NCI-H345 (cell line): ENCODE measurements at regions not wholly inside any gene's neighbourhood (a gene's known extent, or its start where the extent isn't known, plus 50 kb on each side); places are given as distances from the start of the nearest gene placed in this dataset.

Source experiments
- DNase-seq: peaks from one replicate; lab custom pipeline; 2025; lab: John Stamatoyannopoulos, UW

DNA sequence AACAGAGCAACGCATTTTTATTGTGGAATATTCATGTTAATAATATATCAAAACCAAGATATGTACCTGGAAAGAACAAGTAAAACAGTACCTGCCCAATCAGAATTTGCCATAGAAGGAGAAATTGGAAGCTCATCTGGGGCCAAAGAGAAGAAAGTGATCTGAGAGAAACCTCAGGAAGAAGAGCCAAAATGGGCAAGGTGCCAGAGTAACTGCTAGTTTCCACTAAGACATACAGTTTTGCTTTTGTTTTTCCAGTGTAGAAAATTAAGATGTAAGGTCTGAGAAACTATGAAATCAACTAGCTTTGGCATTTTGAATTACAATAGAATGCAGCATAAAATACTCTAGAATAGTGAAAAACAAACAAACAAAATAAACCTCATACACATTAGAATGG is 2201.2 kb downstream of the ARAP2 start:
- no peak for DNase-seq

DNA sequence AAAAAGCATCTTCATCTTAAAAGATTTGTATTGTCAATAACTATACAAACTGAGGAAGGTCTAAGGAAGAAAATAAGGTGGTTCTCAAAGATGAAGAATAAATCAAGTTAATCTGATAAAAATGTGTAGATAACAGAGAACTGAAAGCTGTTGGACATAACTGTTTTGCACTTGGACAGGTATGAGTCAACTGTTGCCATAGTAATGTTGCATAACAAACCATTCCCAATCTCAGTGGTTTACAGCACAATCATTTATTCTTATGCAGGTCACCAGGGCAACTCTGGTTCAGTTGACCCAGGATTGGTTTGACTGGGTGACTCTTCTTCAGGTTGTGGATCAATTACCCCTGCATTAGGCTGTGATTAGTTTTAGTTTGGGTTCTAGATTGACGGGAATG is 2197.7 kb downstream of the ARAP2 start:
- DNase-seq = no peak

DNA sequence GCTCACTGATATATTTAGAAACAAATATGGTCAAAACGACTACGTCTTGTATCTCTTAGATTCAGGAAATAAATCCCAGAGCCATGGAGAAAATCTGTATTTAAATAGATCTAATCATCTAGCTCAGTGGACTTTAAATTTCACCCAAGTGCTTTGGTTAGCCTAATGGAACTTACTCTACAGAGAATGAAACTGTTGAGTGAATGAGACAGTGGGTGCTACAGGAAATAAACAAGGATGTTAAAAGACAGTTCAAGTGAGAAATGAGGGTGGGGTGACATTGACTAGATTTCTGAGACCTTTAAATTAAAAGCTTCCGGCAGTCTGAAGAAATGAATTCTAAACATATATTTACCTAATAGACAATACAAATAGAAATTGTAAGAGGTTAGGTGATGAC is 2197.0 kb downstream of the ARAP2 start:
- no peak for DNase-seq

DNA sequence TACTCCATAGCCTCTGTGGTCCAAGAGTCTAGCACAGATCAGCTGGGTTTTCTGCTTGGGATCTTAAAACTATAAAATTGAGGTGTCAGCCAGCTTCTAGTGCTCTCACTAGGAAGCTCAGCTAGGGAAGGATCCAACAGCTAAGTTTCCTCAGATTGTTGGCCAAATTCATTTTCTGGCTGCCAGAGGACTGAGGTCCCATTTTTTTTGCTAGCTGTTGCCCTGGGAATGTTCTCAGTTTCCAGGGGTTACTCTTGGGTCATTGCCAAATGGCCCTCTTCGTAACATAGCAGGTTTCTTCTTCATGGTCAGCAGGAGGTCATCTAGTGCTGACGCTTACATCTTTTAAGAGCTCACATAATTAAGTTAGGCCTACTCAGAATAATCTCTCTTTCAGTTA is 2178.2 kb downstream of the ARAP2 start:
- no peak for DNase-seq

DNA sequence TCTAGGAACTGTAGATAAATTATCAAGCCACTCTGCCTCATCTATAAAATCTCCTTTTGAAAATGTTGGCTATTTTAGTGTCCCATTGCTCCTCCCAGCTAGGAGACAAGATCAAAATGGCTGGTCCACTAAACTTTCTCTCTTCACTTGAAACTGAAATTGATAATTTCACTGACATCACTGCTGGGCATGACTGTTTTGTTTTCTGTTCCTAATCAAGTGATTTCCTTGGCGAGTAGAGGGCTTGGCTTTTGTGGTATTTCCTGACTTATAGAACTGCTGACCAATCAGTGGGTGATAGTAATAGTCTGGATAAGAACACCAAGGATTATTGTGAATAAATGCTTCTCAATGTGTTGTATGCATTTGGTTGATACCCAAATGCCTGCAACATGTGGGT is 2152.9 kb downstream of the ARAP2 start:
- no peak for DNase-seq

DNA sequence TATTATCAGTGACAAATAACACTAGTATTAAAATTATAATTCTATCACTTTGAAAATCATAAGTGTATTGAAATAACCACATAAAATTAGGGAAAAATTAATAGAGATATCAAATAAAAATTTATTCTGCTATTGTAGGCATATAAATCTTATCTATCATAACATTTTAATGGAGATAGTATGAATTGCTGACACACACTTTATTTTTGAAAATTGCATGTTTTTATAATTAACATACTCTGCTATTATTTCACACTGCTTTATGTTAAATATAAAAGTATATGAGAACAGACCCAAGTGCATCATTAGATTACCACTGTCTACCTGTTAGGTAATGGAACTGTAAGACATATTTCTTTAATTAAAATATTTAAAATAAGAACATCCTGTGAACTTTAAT is 2150.2 kb downstream of the ARAP2 start:
- DNase-seq = no peak

DNA sequence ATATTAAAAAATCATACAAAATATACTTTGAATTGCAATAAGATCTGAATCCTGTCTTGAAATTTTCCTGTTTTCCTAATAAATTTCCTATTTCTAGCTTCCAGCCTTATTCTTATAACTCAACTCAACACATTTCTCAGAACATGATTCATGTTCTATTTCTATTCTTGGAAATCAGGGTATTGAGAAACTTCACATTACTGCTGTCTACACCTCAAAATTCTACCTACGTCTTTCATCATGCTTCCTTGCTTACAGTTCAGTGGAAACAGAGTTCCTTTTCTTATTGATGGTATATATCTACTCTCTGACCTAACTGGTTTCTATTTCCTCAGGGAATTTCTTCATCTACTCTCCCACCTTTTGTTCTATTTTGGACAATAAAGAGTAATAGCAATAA is 2139.0 kb downstream of the ARAP2 start:
- no peak for DNase-seq

DNA sequence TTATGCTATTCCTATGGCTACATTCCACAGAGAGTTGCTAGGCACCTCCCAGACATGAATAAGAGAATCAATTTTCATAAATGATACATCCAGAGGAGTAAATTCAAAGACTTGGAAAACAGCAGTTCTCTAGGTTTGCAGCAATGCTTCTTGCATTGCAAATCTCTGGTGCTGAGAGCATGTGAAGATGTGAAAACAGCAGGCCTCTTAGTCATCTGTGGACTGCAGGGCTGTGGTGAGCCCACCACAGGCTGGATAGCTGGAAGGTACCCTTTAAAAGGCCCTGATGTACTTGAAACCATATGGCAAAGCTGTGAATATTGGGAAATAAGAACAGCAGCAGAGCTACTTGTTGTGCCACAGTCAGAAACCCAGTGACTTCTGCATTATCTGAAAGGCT is 2135.9 kb downstream of the ARAP2 start:
- no peak for DNase-seq

DNA sequence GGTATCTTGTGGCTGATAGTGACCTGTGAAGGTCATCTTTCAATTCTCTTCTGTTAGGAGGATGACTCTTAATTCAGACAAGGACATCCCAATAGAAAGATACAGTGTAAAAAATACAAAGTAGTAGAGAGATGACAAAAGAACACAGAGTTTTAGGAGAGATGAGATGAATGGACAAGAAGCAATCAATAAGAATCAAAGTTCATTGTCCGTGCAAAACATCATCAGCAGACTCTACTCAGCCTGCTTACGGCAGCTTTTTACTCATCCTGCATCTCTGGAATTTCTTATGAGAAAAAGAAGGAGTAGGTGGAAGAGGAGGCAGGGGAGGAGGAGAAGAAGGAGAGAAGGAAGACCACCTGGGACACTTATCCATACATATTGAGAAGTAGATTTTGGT is 2131.7 kb downstream of the ARAP2 start:
- DNase-seq = no peak

DNA sequence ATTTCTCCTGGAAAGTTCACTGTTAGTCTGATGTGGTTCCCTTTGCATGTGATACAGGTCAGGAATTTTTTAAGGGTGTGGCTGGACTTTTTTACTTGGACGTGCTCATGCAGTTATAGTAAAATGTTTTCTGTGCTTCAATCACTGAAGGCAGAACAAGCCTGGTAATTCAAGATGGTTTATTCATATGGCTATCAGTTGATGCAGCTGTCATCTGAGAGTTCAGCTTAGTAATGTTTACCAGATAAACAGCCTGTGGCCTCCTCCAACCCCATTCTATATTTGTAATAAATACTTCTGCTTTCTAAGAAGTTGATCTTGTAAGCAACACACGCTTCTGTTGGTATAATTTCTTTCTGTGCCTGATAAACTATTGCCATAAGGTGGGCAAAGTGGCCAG is 2105.9 kb downstream of the ARAP2 start:
- DNase-seq = no peak

DNA sequence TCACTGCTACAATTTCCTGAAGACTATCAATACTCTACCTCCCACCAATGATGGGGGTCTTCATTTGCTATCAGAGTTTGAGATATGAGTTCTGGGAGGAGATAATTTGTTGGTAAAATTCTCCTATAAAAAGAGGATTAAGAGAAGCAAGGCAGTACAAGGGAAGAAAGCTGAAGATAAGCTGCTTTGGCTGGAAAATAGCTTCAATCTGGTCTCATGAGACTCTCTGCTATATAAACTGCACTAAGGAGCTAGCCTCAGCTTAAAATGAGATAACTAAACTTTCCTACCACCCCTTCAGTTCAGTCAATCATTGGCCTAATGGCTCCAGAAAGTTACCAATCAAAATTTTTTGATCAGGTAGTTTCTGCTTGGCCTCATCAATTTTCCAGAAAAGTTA is 2105.0 kb downstream of the ARAP2 start:
- DNase-seq = no peak

DNA sequence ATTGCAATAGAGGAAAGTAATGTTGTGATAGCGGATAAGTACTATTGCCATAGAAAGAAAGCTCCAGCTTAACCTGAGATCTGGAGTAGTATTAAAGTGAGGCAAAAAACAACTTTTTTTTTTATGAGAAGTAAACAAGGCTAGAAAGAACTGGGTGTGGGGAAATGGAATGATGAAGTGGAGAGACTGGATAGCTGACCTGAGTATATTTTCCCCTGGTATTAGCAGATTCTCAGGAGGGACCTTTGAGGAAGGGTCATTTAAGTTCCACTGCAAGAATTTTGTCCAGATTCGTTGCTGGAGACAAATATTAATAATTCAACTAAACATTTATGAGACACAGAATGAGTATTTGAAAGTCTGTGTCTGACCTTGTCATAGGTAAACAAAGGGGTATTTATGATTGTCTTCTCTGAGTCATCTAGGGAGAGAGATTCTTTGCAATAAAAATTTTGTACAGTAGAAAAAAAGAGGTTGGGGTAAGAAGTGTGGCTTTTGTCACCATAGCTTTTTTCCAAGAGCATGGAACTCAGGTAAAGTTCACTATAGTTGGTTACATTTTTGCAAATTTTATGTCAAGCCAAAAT is 2095.9 kb downstream of the ARAP2 start:
- DNase-seq = no peak

DNA sequence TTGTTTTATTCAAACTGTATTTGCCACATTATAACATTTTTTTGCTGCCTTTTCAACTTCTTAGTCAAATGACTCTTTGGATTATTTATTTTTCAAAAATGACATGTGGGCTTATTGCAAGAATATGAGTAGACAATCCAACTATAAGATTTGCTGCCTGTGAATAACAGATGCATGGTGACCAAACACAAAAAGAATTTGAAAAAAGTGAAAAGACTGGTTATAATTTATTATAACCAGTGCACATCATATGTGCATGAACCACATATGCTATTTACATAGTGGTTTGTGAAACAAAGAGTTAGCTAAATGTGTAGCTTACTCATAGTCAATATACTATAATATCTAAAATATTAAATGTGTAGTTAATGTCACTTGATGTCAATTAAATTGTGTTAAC is 2086.8 kb downstream of the ARAP2 start:
- no peak for DNase-seq

DNA sequence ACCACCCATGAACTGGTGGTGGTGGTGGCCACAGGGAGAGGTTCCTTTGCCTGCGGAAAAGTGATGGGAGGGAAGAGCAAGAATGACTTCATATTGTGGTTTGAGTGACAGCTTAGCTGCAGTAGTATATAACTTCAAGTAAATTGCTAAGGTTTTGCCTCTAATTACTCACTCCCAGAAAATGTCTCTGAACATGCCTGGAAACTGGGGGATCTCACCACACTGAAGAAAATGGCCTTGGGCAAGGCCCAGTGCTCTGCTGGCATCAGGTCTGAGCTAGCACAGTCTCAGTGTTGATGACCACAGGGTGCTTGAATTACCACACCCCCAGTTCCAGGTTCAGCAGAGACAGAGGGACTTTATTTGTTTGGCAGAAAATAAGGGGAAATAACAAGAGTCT is 2085.4 kb downstream of the ARAP2 start:
- no peak for DNase-seq

DNA sequence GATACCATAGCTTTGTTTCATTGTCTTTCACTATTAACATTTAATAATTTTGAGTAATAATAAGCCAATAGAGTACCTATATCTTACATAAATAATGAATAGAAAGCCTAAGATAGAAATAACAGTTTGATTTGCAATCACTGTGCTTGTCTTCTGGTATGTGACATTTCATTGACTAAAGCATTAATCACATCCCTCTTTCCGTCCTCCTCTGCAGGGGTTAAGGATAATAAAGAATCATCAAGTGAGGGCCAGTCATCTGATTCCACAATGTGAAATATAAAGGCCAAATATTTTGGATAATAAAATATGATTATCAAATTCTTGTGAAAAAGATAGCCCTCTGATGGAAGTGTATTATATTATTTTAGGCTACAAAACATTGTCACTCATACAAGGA is 2073.4 kb downstream of the ARAP2 start:
- DNase-seq = no peak

DNA sequence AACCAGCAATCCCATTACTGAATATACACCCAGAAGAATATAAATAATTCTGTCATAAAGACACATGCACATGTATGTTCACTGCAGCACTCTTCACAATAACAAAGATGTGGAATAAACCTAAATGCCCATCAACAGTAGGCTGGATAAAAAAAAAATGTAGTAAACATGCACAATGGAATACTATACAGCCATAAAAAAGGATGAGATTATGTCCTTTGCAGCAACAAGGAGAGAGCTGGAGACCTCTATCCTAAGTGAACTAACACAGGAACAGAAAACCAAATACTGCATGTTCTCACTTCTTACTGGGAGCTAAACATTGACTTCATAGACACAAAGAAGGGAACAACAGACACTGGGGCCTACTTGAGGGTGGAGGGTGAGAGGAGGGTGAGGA is 2067.7 kb downstream of the ARAP2 start:
- DNase-seq = no peak

DNA sequence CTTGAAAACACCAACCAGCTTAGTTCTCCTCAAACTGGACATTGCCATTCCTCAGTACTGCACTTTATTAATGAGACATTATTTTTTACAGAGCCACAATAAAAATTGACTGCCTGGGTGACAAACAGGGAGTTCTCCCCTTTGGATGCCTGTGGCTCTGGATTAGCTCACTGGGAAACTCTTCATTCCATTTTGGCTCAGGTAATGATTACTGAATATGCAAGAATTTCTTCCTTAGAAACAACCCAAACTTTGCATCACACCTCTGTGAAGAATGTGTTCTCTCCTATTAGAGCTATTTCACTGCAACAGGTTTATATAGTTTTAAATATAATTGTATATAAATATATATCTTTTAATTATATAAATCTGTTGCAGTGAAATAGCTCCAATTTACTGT is 2065.8 kb downstream of the ARAP2 start:
- DNase-seq = no peak

DNA sequence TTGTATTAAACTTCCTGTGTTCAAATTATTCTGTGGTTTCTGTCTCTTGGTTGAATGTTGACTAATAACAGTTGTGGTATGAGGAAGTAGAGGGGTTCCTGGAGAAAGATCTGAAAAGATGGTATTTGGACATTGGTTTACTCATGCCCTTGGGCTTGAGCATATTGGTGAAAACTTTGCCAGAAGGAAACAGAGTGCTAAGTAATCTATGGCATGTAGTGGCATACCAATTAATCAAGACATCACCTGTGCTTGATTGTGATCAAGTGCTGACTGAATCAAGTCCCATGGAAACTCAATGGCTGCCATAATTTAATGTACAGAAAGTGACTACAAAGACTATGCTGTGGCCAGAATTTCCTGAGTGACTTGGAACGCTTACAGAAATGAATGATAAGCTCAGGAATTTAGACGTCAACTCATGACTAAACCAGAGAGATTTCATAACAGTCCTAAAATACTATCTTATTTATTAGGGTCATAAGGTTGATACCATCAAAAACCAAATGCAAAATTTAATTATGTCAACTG is 2062.9 kb downstream of the ARAP2 start:
- DNase-seq = no peak

DNA sequence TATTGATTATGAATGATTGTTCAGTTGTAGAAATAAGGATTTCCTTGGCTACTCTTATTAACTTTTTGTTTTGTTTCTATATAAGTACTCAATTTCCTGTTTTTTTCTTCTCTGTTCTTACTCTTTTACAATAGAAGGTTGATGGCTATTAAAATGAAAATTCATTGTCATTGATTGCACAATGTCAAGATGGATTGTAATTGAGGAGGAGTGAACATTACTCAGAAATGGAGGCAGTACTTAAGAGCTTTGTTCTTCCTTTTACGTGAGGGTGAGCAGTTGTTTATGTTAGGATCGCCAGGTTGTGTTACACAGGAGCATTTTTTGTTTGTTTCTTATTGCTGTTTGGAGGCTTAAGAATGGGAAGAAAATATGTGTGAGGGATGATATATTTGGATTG is 2062.4 kb downstream of the ARAP2 start:
- DNase-seq = no peak

DNA sequence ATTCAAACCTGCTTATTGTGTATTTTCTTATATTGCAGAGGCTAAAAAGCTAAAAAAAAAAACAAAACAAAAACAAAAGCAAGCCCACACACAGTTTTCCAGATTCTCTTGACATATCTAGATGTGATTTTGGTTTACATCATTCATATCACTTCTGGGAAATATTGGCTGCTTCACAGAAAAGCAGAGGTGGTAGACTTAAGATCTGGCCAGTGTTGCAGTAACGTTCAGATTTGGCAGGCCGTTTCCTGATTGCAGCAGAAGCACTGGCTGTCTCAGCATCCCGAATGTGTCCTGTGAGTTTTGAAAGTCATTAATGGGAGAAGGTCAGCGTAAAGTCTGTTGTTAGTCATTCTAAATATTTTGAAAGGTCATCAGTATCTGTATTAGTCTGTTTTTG is 2062.0 kb downstream of the ARAP2 start:
- DNase-seq = no peak

DNA sequence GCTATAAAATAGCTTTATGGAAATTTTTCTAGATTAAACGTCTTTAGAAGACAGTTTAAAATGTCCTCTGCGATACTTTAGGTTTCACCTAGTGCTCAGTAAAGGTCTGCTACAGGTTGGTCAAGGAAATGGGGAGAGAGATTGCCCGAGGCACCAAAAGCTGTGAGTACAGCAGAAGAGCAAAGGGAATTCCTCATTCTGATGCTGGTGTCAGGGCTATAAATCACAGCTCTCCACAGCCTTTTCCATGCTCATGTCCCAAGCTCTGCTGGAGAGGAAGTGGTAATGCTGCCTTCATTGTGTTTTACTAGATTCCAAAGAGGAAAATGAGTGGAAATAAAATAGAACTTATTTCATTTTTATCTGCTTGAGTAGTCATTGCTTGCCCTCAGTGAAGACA is 2060.4 kb downstream of the ARAP2 start:
- no peak for DNase-seq

DNA sequence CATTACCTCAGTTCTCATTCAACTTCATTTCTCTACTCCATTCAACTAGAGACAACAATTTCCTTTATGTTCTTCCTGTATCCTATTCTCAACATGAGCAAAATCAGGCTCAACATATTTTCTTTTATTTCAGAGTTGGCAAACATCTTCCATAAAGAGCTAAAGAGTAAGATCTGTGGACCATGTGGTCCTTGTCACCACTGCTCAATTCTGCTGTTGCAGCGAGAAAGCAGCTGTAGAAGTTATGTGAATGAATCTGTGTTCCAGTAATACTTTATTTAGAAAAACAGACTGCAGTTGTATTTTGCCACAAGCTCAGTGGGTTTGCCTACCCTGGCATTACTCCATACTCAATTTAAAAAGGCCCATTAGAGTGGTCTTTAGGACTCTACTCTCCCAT is 2057.3 kb downstream of the ARAP2 start:
- no peak for DNase-seq

DNA sequence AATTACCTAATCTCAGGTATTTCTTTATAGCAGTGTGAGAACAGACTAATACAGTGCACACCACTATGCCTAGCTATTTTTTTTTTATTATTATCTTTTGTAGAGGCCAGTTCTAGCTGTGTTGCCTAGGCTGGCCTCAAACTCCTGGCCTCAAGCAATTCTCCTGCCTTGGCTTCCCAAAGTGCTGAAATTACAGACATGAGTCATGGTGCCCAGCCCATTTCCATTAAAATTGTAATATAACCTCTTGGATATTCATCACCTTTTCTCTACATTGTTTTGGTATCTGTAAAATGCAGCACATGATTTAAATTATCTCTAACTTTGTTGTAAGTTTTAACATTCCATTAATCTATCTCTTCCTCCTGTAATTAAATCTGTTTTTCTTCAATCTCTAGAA is 2052.9 kb downstream of the ARAP2 start:
- no peak for DNase-seq

DNA sequence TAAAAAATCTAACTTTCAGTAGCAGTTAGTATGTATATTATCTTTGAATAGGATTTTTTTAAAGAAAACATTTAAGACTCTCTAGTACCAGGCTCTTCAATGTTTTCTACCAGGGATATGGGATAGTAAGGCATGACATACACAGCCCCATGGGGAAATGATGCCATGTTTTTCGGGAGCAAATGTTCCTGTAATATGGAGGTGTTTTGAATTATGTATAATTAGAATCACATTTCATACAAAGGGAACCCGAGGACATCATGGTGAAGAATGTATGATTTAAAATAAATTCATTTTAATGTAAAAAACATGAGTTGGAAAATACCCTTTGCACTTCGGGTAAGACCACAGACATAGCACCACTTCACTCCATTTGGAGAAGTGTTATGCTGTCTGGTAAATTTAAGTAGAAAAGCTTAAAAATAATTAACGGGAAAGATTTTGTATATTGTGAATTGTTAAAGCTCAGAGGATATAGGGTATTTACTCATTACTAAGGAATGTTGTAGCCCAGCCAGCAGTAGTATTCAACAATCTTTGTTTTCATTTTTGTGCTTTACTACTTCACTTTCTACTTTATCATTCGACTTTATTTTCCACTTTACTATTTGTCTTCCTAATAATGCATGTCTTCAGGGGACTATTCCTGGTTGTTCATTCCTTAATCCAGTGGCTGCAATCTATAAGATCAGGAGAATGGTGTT is 2050.7 kb downstream of the ARAP2 start:
- no peak for DNase-seq
